Natural killer cell (primary cell): ENCODE measurements at regions not wholly inside any gene's neighbourhood (a gene's known extent, or its start where the extent isn't known, plus 50 kb on each side); places are given as distances from the start of the nearest gene placed in this dataset.
"Not testable (repeated sequence)": the region's sequence is repeated elsewhere in the genome, so short reads cannot be mapped to it uniquely, and the experiment has no call there.

ENCODE experiments used
- ATAC-seq, 3 donors: fragments of 150-1000 bp in 2 of 3; fragments of 200-7000 bp in 1 of 3; cut with Tn5 transposase; 1 replicate in 1 of 3; 2 replicates in 2 of 3; pipeline ENCODE4 v1.10.0; 2021; ENCODE audit warnings: mild to moderate bottlenecking in 2 of 3, moderate library complexity in 2 of 3
- DNase-seq, 2 donors: peaks; one replicate each; pipeline versions ENCODE4 v3.0.0 to v3.0.0-alpha.2; 2013 to 2021; ENCODE audit warnings: mixed read lengths in 1 of 2
- H3K27ac ChIP-seq: one replicate; pipeline ENCODE4 v1.5.1; 2013; ENCODE audit warnings: mild to moderate bottlenecking, low read length
- H3K27me3 ChIP-seq: one replicate; pipeline ENCODE4 v1.6.1; 2013; ENCODE audit warnings: low read length; ENCODE audit not compliant: control insufficient read depth, insufficient read depth
- H3K36me3 ChIP-seq: one replicate; pipeline ENCODE4 v1.6.1; 2013; ENCODE audit warnings: low read length; ENCODE audit not compliant: control insufficient read depth, insufficient read depth
- H3K4me1 ChIP-seq: one replicate; pipeline ENCODE4 v1.6.1; 2013; ENCODE audit warnings: low read length; ENCODE audit not compliant: control insufficient read depth, insufficient read depth
- H3K4me3 ChIP-seq: one replicate; pipeline ENCODE4 v1.5.1; 2013; ENCODE audit warnings: low read length
- H3K9me3 ChIP-seq: one replicate; pipeline ENCODE4 v1.6.1; 2013; ENCODE audit warnings: low read length; ENCODE audit not compliant: control insufficient read depth, insufficient read depth
- H3K27ac Mint-ChIP-seq, 2 donors: one replicate each; pipeline ENCODE4 v1.8.0; 2022; ENCODE audit warnings: mild to moderate bottlenecking in 2 of 2, mixed read lengths in 2 of 2, moderate library complexity in 1 of 2
- H3K27me3 Mint-ChIP-seq, 2 donors: one replicate each; pipeline ENCODE4 v1.8.0; 2022; ENCODE audit warnings: low read depth in 2 of 2, mixed read lengths in 2 of 2
- H3K36me3 Mint-ChIP-seq: one replicate; pipeline ENCODE4 v1.8.0; 2022; ENCODE audit warnings: mixed read lengths
- H3K4me1 Mint-ChIP-seq, 2 donors: one replicate each; pipeline ENCODE4 v1.8.0; 2022; ENCODE audit warnings: mixed read lengths in 2 of 2
- H3K4me3 Mint-ChIP-seq: one replicate; pipeline ENCODE4 v1.8.0; 2022; ENCODE audit warnings: mild to moderate bottlenecking, moderate library complexity, mixed read lengths
- H3K9me3 Mint-ChIP-seq, 2 donors: one replicate each; pipeline ENCODE4 v1.8.0; 2022; ENCODE audit warnings: mixed read lengths in 2 of 2
- CTCF ChIP-seq: fragments of 200-600 bp; IDR thresholded peaks from one replicate; pipeline ENCODE4 v1.8.0; 2022; ENCODE audit warnings: antibody characterized with exemption
- WGBS: methylation state at CpG from one replicate; pipeline ENCODE4 v1.1.7; 2013; ENCODE audit warnings: missing lambda C conversion rate; ENCODE audit not compliant: insufficient coverage; 5-methylcytosine and 5-hydroxymethylcytosine counted together
- intact Hi-C: fragments of 100-400 bp; cut with micrococcal nuclease; formaldehyde crosslinking; loops from one replicate; pipeline ENCODE4 v1.14.2; 2022

- H3K27me3 Mint-ChIP-seq, H3K4me1 Mint-ChIP-seq, H3K27ac ChIP-seq, H3K27me3 ChIP-seq, H3K4me1 ChIP-seq, H3K36me3 ChIP-seq, H3K27ac Mint-ChIP-seq, ATAC-seq, H3K4me3 ChIP-seq, H3K9me3 ChIP-seq, intact Hi-C loops, DNase-seq, H3K4me3 Mint-ChIP-seq, H3K36me3 Mint-ChIP-seq: not testable (repeated sequence)
- peaks cover 8 to 13% of the 10 kb centered on the region in 2 donors for H3K9me3 Mint-ChIP-seq
- 81% methylated on average over 10 of the region's 10 CpGs for WGBS
Measured at GRCh38 chr5:101180365-101180764, 277.3 kb upstream of the ST8SIA4 start.

DNA sequence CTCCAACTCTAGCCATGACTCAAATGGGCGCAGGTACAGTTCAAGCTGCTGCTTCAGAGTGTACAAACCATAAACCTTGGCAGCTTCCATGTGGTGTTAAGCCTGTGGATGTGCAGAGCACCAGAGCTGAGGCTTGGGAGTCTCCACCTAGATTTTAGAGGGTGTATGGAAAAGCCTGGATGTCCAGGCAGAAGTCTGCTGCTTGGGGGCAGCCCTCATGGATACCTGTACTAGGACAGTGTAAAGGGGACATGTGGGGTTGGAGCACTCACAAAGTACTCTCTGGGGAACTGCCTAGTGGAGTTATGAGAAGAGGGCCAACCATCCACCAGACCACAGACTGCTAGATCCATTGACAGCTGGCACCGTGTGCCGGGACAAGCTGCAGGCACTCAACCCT is 273.5 kb upstream of the ST8SIA4 start:
- H3K36me3 Mint-ChIP-seq = no peaks in the 10 kb centered on the region
- Histone ChIP-seq H3K27ac (no peak overlapping the region), H3K9me3 (peaks cover 6% of the 10 kb centered on the region), H3K4me3 (no peak overlapping the region), H3K4me1 (no peaks in the 10 kb centered on the region), H3K36me3 (no peaks in the 10 kb centered on the region), H3K27me3 (no peaks in the 10 kb centered on the region)
- no peak overlapping the region for H3K27ac Mint-ChIP-seq
- intact Hi-C loops = no loop called here
- no peak for TF ChIP-seq CTCF
- no peak overlapping the region for H3K4me3 Mint-ChIP-seq
- WGBS = 77% methylated on average over 3 of the region's 3 CpGs
- H3K4me1 Mint-ChIP-seq = no peaks in the 10 kb centered on the region
- peaks cover 8% of the 10 kb centered on the region in 2 donors for H3K9me3 Mint-ChIP-seq
- no peaks in the 10 kb centered on the region for H3K27me3 Mint-ChIP-seq
- DNase-seq = no peak
- ATAC-seq = no peak

GRCh38 chr5:101174981-101175380 is 271.9 kb upstream of the ST8SIA4 start:
- H3K27ac Mint-ChIP-seq = no peak overlapping the region
- no peak for TF ChIP-seq CTCF
- H3K4me1 ChIP-seq = no peaks in the 10 kb centered on the region
- WGBS = no CpG with 5 or more reads among the region's 1 CpG
- H3K4me3 ChIP-seq = no peak overlapping the region
- H3K9me3 Mint-ChIP-seq = peaks cover 8 to 11% of the 10 kb centered on the region in 2 donors
- ATAC-seq = no peak
- no peaks in the 10 kb centered on the region for H3K27me3 Mint-ChIP-seq
- H3K36me3 Mint-ChIP-seq = no peaks in the 10 kb centered on the region
- H3K27me3 ChIP-seq = no peaks in the 10 kb centered on the region
- intact Hi-C loops = no loop called here
- no peaks in the 10 kb centered on the region for H3K36me3 ChIP-seq
- no peak for DNase-seq
- no peak overlapping the region for H3K4me3 Mint-ChIP-seq
- H3K4me1 Mint-ChIP-seq = no peaks in the 10 kb centered on the region
- H3K9me3 ChIP-seq = peaks cover 6% of the 10 kb centered on the region
- H3K27ac ChIP-seq = no peak overlapping the region

GRCh38 chr5:101163088-101163487 is 260.0 kb upstream of the ST8SIA4 start:
- H3K9me3 ChIP-seq = peaks cover 2% of the 10 kb centered on the region
- Mint-ChIP-seq H3K4me3 (no peak overlapping the region), H3K9me3 (peaks cover 9% of the 10 kb centered on the region in 2 donors), H3K27me3 (no peaks in the 10 kb centered on the region), H3K4me1 (no peaks in the 10 kb centered on the region), H3K27ac (no peak overlapping the region), H3K36me3 (no peaks in the 10 kb centered on the region)
- H3K36me3 ChIP-seq = no peaks in the 10 kb centered on the region
- no peaks in the 10 kb centered on the region for H3K4me1 ChIP-seq
- no peak overlapping the region for H3K27ac ChIP-seq
- no peak for ATAC-seq
- no peak for TF ChIP-seq CTCF
- 77% methylated on average over 4 of the region's 4 CpGs for WGBS
- no peak for DNase-seq
- no peaks in the 10 kb centered on the region for H3K27me3 ChIP-seq
- intact Hi-C loops = no loop called here
- no peak overlapping the region for H3K4me3 ChIP-seq
